HEK293T (cell line): ENCODE measurements at regions not wholly inside any gene's neighbourhood (a gene's known extent, or its start where the extent isn't known, plus 50 kb on each side); places are given as distances from the start of the nearest gene placed in this dataset.

ENCODE experiments used
- BHLHE40 ChIP-seq: fragments of 450-650 bp; IDR thresholded peaks from 2 replicates; pipeline ENCODE4 v1.6.1; 2016; ENCODE audit warnings: mild to moderate bottlenecking, moderate library complexity, borderline replicate concordance
- ELF4 ChIP-seq: fragments of 450-650 bp; IDR thresholded peaks from 2 replicates; pipeline ENCODE4 v1.6.1; 2017; ENCODE audit warnings: antibody characterized with exemption
- FOXA1 ChIP-seq: fragments of 450-650 bp; IDR thresholded peaks from 2 replicates; pipeline ENCODE4 v1.6.1; 2016; ENCODE audit warnings: mild to moderate bottlenecking
- FOXK2 ChIP-seq: fragments of 450-650 bp; IDR thresholded peaks from 2 replicates; pipeline ENCODE4 v1.6.1; 2016; ENCODE audit warnings: mild to moderate bottlenecking
- FOXM1 ChIP-seq: fragments of 450-650 bp; IDR thresholded peaks from 2 replicates; pipeline ENCODE4 v1.6.1; 2017; ENCODE audit warnings: mild to moderate bottlenecking, borderline replicate concordance
- LEF1 ChIP-seq: fragments of 450-650 bp; IDR thresholded peaks from 2 replicates; pipeline ENCODE4 v1.6.1; 2017; ENCODE audit warnings: mild to moderate bottlenecking, borderline replicate concordance
- NFRKB ChIP-seq: fragments of 450-650 bp; IDR thresholded peaks from 2 replicates; pipeline ENCODE4 v1.6.1; 2016; ENCODE audit warnings: mild to moderate bottlenecking, moderate library complexity
- SP1 ChIP-seq: fragments of 450-650 bp; IDR thresholded peaks from 2 replicates; pipeline ENCODE4 v1.6.1; 2017

DNA sequence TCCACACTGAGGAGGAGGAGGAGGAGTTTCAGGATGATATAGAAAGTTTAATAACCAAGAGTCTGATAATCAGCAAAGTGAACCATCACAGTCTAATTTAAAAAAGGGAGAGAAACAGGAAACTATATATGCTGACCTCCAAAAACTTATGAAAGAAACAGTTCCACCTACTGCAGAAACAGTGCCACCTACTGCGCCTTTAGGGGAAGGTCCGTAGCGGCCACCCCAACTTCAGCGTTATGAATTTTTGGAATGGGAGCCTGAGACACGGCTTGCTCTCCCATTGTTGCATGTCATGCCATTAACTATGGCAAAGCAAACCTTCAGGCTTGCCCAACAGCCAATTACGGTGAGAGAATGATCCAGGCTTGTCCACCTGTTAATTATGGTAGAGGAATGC is 1719.2 kb upstream of the LRRTM1 start:
- TF ChIP-seq FOXA1 (no peak), ELF4 (no peak), NFRKB (no peak), BHLHE40 (no peak), FOXM1 (no peak), SP1 (no peak), LEF1 (no peak), FOXK2 (no peak)
